ENCODE measurements at regions not wholly inside any gene's neighbourhood (a gene's known extent, or its start where the extent isn't known, plus 50 kb on each side); places are given as distances from the start of the nearest gene placed in this dataset.

DNA sequence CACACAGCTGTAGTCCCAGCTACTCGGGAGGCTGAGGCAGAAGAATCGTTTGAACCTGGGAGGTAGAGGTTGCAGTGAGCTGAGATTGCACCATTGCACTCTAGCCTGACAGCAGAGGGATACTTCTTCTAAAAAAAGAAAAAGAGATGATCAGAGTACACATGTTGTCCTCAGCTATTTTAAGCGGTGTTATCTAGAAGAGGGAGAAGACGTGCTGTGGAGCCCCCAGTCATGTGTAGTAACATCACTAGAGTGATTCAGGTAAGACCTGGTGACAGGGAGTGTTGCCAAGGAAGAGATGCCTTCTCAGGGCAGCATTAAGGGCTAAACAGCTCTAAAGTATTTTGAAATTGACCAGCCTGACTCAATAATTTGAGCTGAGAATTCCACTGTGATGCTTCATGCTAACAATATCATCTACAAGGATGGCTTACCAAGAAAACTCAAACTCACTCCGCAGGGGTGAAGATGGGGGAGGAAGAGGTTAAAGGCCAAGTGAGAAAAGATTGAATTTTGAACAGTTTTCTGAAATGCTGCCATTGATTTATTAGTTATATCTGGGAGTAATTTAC is 97.4 kb downstream of the KLF6 start:
- Histone ChIP-seq H3K36me3 (no peaks in the 10 kb centered on the region), H3K27me3 (no peaks in the 10 kb centered on the region), H3K4me1 (no peaks in the 10 kb centered on the region), H3K27ac (no peak overlapping the region), H3K4me3 (no peak overlapping the region), H3K9me3 (no peaks in the 10 kb centered on the region)
- DNase-seq: no peak
- intact Hi-C loops (cut with DNase I; ENCODE audit: low total_unique reads) (no loop called here), in situ Hi-C loops (cut with MboI; ENCODE audit: low sequenced_read_pairs in 4 of 4) (no loop called here)
- TF ChIP-seq, protein P1, sequence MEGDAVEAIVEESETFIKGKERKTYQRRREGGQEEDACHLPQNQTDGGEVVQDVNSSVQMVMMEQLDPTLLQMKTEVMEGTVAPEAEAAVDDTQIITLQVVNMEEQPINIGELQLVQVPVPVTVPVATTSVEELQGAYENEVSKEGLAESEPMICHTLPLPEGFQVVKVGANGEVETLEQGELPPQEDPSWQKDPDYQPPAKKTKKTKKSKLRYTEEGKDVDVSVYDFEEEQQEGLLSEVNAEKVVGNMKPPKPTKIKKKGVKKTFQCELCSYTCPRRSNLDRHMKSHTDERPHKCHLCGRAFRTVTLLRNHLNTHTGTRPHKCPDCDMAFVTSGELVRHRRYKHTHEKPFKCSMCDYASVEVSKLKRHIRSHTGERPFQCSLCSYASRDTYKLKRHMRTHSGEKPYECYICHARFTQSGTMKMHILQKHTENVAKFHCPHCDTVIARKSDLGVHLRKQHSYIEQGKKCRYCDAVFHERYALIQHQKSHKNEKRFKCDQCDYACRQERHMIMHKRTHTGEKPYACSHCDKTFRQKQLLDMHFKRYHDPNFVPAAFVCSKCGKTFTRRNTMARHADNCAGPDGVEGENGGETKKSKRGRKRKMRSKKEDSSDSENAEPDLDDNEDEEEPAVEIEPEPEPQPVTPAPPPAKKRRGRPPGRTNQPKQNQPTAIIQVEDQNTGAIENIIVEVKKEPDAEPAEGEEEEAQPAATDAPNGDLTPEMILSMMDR (IDR thresholded peaks at IDR 0.05 in 4 of 5, conservative IDR thresholded peaks at IDR 0.05 in 1 of 5): no peak
- no peak for TF ChIP-seq POLR2A (IDR thresholded peaks at IDR 0.05)
- peak in 1 of 2 donors; percentile 21 for ATAC-seq

DNA sequence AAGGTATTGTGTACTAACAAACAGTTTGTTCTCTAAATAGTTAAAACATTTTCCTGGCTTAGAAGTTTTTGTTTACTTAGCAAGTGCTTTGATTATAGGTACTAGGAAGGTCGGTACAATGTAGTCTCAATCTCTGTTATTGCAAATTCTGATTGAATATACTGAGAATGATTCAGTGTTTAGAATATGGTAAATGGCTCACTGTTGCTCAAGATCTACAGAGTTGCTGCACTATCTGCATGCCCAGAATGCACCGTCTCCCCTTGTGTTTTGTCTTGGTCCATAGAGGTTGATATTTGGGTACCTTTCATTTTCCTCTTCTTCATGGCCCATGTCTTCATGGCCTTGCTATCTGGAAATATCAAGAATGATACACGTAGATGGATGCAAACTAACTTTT is 99.6 kb downstream of the KLF6 start:
- no peaks in the 10 kb centered on the region for H3K36me3 ChIP-seq

DNA sequence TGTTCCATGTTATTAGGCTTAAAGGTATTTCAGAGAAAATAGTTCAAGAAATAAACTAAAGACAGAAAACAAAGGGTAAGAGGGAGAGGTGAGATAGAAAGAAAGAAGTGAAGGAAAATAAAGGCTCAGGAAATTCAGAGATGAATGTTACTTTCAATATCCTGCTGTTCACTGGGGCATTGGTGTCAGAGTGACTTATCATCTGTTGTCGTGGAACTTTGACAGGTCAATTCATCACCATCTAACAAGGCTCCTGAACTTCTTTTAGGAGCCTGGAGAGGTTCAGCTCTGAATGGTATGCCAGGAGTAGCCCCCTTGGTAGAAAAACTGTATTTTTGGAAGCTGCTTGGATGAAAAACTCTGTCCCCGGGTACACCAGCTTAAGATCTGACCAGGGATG is 100.1 kb downstream of the KLF6 start:
- H3K4me1 ChIP-seq: no peaks in the 10 kb centered on the region
- H3K27me3 ChIP-seq: no peaks in the 10 kb centered on the region
- intact Hi-C loops (cut with DNase I; ENCODE audit: low total_unique reads): no loop called here
- no peaks in the 10 kb centered on the region for H3K9me3 ChIP-seq
- no peak for DNase-seq
- no peak for ATAC-seq
- no peak overlapping the region for H3K4me3 ChIP-seq
- TF ChIP-seq, protein P1 (IDR thresholded peaks at IDR 0.05 in 4 of 5, conservative IDR thresholded peaks at IDR 0.05 in 1 of 5): no peak
- TF ChIP-seq POLR2A (IDR thresholded peaks at IDR 0.05): no peak
- H3K36me3 ChIP-seq: no peaks in the 10 kb centered on the region
- no peak overlapping the region for H3K27ac ChIP-seq
- in situ Hi-C loops (cut with MboI; ENCODE audit: low sequenced_read_pairs in 4 of 4): no loop called here

More for the DNA sequence above, 99.6 kb downstream of the KLF6 start:
- H3K9me3 ChIP-seq: no peaks in the 10 kb centered on the region
- no peak overlapping the region for H3K27ac ChIP-seq
- in situ Hi-C loops (cut with MboI; ENCODE audit: low sequenced_read_pairs in 4 of 4) (no loop called here), intact Hi-C loops (cut with DNase I; ENCODE audit: low total_unique reads) (no loop called here)
- no peak for TF ChIP-seq POLR2A (IDR thresholded peaks at IDR 0.05)
- TF ChIP-seq, protein P1 (IDR thresholded peaks at IDR 0.05 in 4 of 5, conservative IDR thresholded peaks at IDR 0.05 in 1 of 5): no peak
- no peaks in the 10 kb centered on the region for H3K4me1 ChIP-seq
- ATAC-seq (no peak), DNase-seq (no peak)
- H3K4me3 ChIP-seq: no peak overlapping the region
- no peaks in the 10 kb centered on the region for H3K27me3 ChIP-seq

DNA sequence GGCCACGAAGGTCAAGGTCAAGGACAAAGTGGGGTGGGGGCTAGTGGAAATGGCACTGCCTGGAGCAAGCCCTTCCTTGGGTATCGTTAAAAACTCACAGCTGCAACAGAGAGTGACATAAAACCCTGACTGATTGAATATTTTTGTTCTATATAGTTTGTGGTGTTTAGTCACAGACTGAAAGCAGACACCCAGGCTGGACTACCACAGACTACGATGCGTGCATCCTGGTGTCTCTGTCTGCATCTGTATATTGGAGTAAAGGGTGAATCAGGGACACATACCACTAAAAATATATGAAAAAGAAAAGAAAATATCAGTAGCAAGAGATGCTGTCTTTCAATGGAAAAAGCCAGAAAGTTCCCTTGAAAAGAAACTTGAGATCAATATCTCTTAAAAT is 101.4 kb downstream of the KLF6 start:
- Histone ChIP-seq H3K27me3 (no peaks in the 10 kb centered on the region), H3K36me3 (no peaks in the 10 kb centered on the region), H3K27ac (no peak overlapping the region), H3K9me3 (no peaks in the 10 kb centered on the region), H3K4me3 (no peak overlapping the region), H3K4me1 (no peaks in the 10 kb centered on the region)
- ATAC-seq (no peak), DNase-seq (no peak)
- intact Hi-C loops (cut with DNase I; ENCODE audit: low total_unique reads) (no loop called here), in situ Hi-C loops (cut with MboI; ENCODE audit: low sequenced_read_pairs in 4 of 4) (no loop called here)
- TF ChIP-seq, protein P1 (IDR thresholded peaks at IDR 0.05 in 4 of 5, conservative IDR thresholded peaks at IDR 0.05 in 1 of 5): no peak
- TF ChIP-seq POLR2A (IDR thresholded peaks at IDR 0.05): no peak

DNA sequence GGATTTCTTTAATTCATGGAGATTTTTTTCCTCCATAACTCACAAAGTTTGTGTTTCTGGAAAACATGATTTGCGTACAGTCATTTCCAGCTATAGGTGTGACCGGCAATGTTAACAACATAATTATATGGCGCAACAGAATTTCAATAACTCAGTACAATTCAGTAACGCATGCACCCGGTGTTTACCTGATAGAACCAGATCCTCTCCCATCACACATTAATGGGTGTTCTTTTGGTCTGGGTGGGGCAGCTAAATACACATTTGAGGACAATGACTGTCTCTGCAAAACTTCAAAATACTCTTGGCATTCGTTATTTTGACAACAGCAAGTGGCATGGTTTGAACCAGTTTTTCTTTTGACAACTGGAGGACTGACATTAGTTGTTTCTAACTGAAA is 102.3 kb downstream of the KLF6 start:
- Histone ChIP-seq H3K27ac (no peak overlapping the region), H3K4me1 (no peaks in the 10 kb centered on the region), H3K9me3 (no peaks in the 10 kb centered on the region), H3K27me3 (no peaks in the 10 kb centered on the region), H3K36me3 (no peaks in the 10 kb centered on the region), H3K4me3 (no peak overlapping the region)
- TF ChIP-seq, protein P1 (IDR thresholded peaks at IDR 0.05 in 4 of 5, conservative IDR thresholded peaks at IDR 0.05 in 1 of 5): no peak
- TF ChIP-seq POLR2A (IDR thresholded peaks at IDR 0.05): no peak
- in situ Hi-C loops (cut with MboI; ENCODE audit: low sequenced_read_pairs in 4 of 4): no loop called here
- intact Hi-C loops (cut with DNase I; ENCODE audit: low total_unique reads): no loop called here
- DNase-seq (no peak), ATAC-seq (no peak)

Data from gastrocnemius medialis (tissue), 4 donors.